ENCODE measurements at regions not wholly inside any gene's neighbourhood (a gene's known extent, or its start where the extent isn't known, plus 50 kb on each side); places are given as distances from the start of the nearest gene placed in this dataset.
"Not testable (repeated sequence)": the region's sequence is repeated elsewhere in the genome, so short reads cannot be mapped to it uniquely, and the experiment has no call there.

DNA sequence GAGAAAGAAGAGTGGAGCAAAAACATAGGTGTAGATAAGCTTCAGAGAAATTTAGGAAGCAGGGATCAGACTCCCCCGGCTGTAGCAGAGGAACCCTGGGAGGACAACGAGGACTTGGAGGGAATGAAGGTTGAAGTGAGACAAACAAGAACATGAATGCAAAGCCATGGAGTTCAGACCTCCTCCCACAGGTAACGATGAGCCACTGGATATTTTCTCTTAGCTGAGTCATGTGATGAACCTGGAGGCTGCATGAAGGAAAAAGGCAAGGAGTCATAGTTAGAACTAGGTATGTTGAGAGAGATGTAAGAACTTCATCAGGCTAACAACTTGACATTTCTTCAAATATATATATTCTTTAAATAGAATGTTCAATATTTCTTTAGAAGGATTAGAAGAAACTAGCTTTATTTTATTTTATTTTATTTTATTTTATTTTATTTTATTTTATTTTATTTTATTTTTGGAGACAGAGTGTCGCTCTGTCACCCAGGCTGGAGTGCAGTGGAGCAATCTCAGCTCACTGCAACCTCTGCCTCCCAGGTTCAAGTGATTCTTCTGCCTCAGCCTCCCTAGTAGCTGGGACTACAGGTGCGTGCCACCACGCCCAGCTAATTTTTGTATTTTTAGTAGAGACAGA lies 57.7 kb upstream of the RGS1 start:
- peak; percentile 60 for FAIRE-seq
- not testable (repeated sequence) for DNase-seq (ENCODE audit: extremely low spot score, insufficient read length, low read depth)

DNA sequence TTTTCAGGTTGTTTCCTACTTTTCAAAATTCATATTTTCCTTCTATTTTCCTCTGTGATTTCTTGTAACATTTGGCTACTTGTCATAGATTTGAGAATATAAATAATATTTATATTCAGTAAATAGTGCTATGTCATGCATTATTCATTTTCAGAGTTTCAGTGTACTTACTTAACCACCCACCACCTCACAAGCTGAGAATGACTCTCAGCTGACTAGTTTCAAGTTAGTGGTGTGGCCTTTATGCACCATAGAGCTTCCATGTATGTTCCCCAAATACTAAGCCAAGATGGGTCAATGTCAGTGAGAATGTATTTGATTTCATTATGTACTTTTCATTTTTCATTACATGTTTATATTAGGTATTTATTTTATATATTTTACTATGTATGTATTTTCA lies 56.9 kb upstream of the RGS1 start:
- FAIRE-seq (peak; percentile 81), DNase-seq (ENCODE audit: extremely low spot score, insufficient read length, low read depth) (no peak)

DNA sequence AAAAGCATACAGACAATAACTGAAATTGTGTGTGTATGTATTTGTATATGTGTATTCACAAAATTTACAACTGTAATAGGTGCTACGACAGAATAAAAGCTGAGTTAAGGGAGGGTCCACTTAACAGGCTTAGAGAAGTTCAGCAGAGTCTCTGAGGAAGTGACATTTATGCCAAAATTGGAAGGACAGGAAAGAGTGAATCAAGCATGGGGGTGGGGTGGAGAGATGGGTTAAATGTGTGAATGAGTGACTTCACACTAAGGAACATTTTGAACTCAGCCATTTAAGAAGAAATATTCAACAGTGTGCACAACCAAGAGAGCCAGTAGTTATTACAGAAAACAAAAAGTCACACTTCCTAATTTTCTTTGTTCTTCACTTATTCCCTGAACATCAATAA lies 53.8 kb upstream of the RGS1 start:
- peak; percentile 65 for FAIRE-seq
- DNase-seq (ENCODE audit: extremely low spot score, insufficient read length, low read depth) = no peak

DNA sequence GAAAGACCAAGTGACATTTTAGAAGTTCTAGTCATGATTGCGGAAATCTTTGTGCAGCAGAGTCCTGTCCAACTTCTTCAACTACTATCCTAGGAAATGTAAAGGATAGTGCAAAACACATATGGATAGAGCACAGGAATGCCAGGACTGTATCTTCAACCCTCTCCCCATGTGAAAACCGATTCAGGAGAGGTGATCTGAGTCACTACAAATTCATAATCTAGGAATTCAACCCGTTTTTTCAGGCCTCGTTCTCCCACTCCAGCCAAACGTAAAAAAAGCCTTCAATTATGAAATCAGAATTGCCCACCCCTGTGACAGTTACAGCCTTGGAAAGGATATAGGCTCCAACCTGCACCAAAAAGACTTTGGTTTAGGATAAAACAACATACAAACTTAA lies 52.9 kb upstream of the RGS1 start:
- DNase-seq (ENCODE audit: extremely low spot score, insufficient read length, low read depth) (no peak), FAIRE-seq (no peak)

GRCh38 chr1:192524223-192524622 lies 51.4 kb upstream of the RGS1 start:
- DNase-seq (ENCODE audit: extremely low spot score, insufficient read length, low read depth) = no peak

More at GRCh38 chr1:192524223-192524622, 51.4 kb upstream of the RGS1 start:
- peak; percentile 73 for FAIRE-seq

All from GM18507 (cell line).